ENCODE measurements at regions not wholly inside any gene's neighbourhood (a gene's known extent, or its start where the extent isn't known, plus 50 kb on each side); places are given as distances from the start of the nearest gene placed in this dataset.
A peak's percentile ranks its signal among the peaks of the same experiment; 100 is the strongest.

- no peak for DNase-seq
- Mint-ChIP-seq H3K4me1 (no peaks in the 10 kb centered on the region), H3K9me3 (peaks cover 5% of the 10 kb centered on the region), H3K4me3 (no peak overlapping the region), H3K36me3 (ENCODE audit: low read depth) (no peaks in the 10 kb centered on the region), H3K27ac (no peak overlapping the region), H3K27me3 (ENCODE audit: low read depth, poor library complexity) (peaks cover 3% of the 10 kb centered on the region)
- TF ChIP-seq CTCF (IDR thresholded peaks at IDR 0.05) = no peak
Observed at GRCh38 chr3:180798197-180798596, 114.3 kb upstream of the FXR1 start.

- H3K4me3 Mint-ChIP-seq = no peak overlapping the region
- DNase-seq = no peak
- H3K4me1 Mint-ChIP-seq = peaks cover 10% of the 10 kb centered on the region
- H3K27ac Mint-ChIP-seq = no peak overlapping the region
- peaks cover 3% of the 10 kb centered on the region for H3K27me3 Mint-ChIP-seq (ENCODE audit: low read depth, poor library complexity)
- no peaks in the 10 kb centered on the region for H3K36me3 Mint-ChIP-seq (ENCODE audit: low read depth)
- no peaks in the 10 kb centered on the region for H3K9me3 Mint-ChIP-seq
- TF ChIP-seq CTCF (IDR thresholded peaks at IDR 0.05) = peak; percentile 58
Observed at GRCh38 chr3:180802837-180803236, 109.6 kb upstream of the FXR1 start.

GRCh38 chr3:180804916-180805315 lies 107.6 kb upstream of the FXR1 start:
- TF ChIP-seq CTCF (IDR thresholded peaks at IDR 0.05) = peak; percentile 56
- Mint-ChIP-seq H3K4me3 (no peak overlapping the region), H3K27me3 (ENCODE audit: low read depth, poor library complexity) (no peaks in the 10 kb centered on the region), H3K9me3 (no peaks in the 10 kb centered on the region), H3K36me3 (ENCODE audit: low read depth) (no peaks in the 10 kb centered on the region), H3K27ac (peak overlapping the region; percentile 64), H3K4me1 (peaks cover 10% of the 10 kb centered on the region)
- DNase-seq = peak; percentile 48

GRCh38 chr3:180808823-180809575 lies 103.5 kb upstream of the FXR1 start:
- TF ChIP-seq CTCF (IDR thresholded peaks at IDR 0.05) = no peak
- DNase-seq = no peak
- Mint-ChIP-seq H3K4me1 (peaks cover 10% of the 10 kb centered on the region), H3K27me3 (ENCODE audit: low read depth, poor library complexity) (peaks cover 4% of the 10 kb centered on the region), H3K4me3 (no peak overlapping the region), H3K27ac (no peak overlapping the region), H3K36me3 (ENCODE audit: low read depth) (no peaks in the 10 kb centered on the region), H3K9me3 (no peaks in the 10 kb centered on the region)

- H3K9me3 Mint-ChIP-seq = no peaks in the 10 kb centered on the region
- H3K36me3 Mint-ChIP-seq (ENCODE audit: low read depth) = no peaks in the 10 kb centered on the region
- no peak overlapping the region for H3K4me3 Mint-ChIP-seq
- H3K4me1 Mint-ChIP-seq = no peaks in the 10 kb centered on the region
- no peak overlapping the region for H3K27ac Mint-ChIP-seq
- TF ChIP-seq CTCF (IDR thresholded peaks at IDR 0.05) = no peak
- no peak for DNase-seq
- H3K27me3 Mint-ChIP-seq (ENCODE audit: low read depth, poor library complexity) = peaks cover 8% of the 10 kb centered on the region
Observed at GRCh38 chr3:180820400-180820799, 92.1 kb upstream of the FXR1 start.

GRCh38 chr3:180825964-180826363 lies 86.5 kb upstream of the FXR1 start:
- Mint-ChIP-seq H3K27me3 (ENCODE audit: low read depth, poor library complexity) (peaks cover 4% of the 10 kb centered on the region), H3K4me3 (no peak overlapping the region), H3K36me3 (ENCODE audit: low read depth) (no peaks in the 10 kb centered on the region), H3K4me1 (no peaks in the 10 kb centered on the region), H3K9me3 (no peaks in the 10 kb centered on the region), H3K27ac (no peak overlapping the region)
- DNase-seq = no peak
- no peak for TF ChIP-seq CTCF (IDR thresholded peaks at IDR 0.05)

Measured in nephron progenitor cell (in vitro differentiated cells).